H1 (cell line): ENCODE measurements at regions not wholly inside any gene's neighbourhood (a gene's known extent, or its start where the extent isn't known, plus 50 kb on each side); places are given as distances from the start of the nearest gene placed in this dataset.

ENCODE experiments used
- CTCF ChIA-PET: fragments of 300-600 bp; sonication (Branson Sonifier 250); formaldehyde crosslinking; loops from one replicate; lab custom pipeline; 2021; ENCODE audit not compliant: partially characterized antibody; lab: Charles Lee
- POLR2A ChIA-PET: fragments of 300-600 bp; sonication (Branson Sonifier 250); formaldehyde crosslinking; loops from one replicate; lab custom pipeline; 2021; ENCODE audit warnings: inconsistent platforms; ENCODE audit not compliant: partially characterized antibody; lab: Charles Lee
- DNase-seq, 2 experiments: peaks; one replicate each; pipeline versions ENCODE4 v3.0.0 to v3.0.0-alpha.2; 2010 to 2022; ENCODE audit warnings: low spot score in 2 of 2, low read depth in 1 of 2, mixed read lengths in 1 of 2
- FAIRE-seq: peaks from 2 replicates; lab custom pipeline; 2011; peaks lifted over from hg19 to GRCh38; lab: Jason Lieb, UNC
- H2AFZ ChIP-seq: 2 replicates; pipeline ENCODE4 v1.8.1; 2012; ENCODE audit warnings: low read length, inconsistent platforms
- H2AK5ac ChIP-seq: 2 replicates; pipeline ENCODE4 v1.6.1; 2013; ENCODE audit warnings: low read depth, low read length
- H2BK120ac ChIP-seq: replicated peaks from 2 replicates; pipeline ENCODE3; 2013; ENCODE audit warnings: low read depth, low read length, inconsistent platforms
- H2BK12ac ChIP-seq: 2 replicates; pipeline ENCODE4 v1.6.1; 2013; ENCODE audit warnings: low read depth, low read length
- H2BK15ac ChIP-seq: 2 replicates; pipeline ENCODE4 v1.6.1; 2013; ENCODE audit warnings: low read length
- H2BK20ac ChIP-seq: 2 replicates; pipeline ENCODE4 v1.6.1; 2013; ENCODE audit warnings: low read length
- H2BK5ac ChIP-seq: 2 replicates; pipeline ENCODE4 v1.6.1; 2013; ENCODE audit warnings: low read depth, low read length
- H3K14ac ChIP-seq: 2 replicates; pipeline ENCODE4 v1.6.1; 2013; ENCODE audit warnings: inconsistent platforms; ENCODE audit not compliant: insufficient read length
- H3K18ac ChIP-seq: 2 replicates; pipeline ENCODE4 v1.6.1; 2013; ENCODE audit warnings: low read length; ENCODE audit errors: extremely low read depth
- H3K23ac ChIP-seq: 2 replicates; pipeline ENCODE4 v1.6.1; 2013; ENCODE audit warnings: inconsistent platforms; ENCODE audit not compliant: insufficient read length
- H3K23me2 ChIP-seq: 2 replicates; pipeline ENCODE4 v1.6.1; 2013; ENCODE audit warnings: low read depth, low read length
- H3K27ac ChIP-seq: 2 replicates; pipeline ENCODE4 v1.6.1; 2011; ENCODE audit warnings: low read depth, low read length, inconsistent platforms
- H3K27me3 ChIP-seq, 4 experiments: replicated peaks in 1 of 4; 1 replicate in 1 of 4; 2 replicates in 3 of 4; pipeline versions ENCODE4 v1.6.1 to v1.8.1; 2011 to 2013; ENCODE audit warnings: low read length in 3 of 4, mild to moderate bottlenecking in 3 of 4, inconsistent platforms in 2 of 4, mixed read lengths in 2 of 4, moderate library complexity in 1 of 4; ENCODE audit not compliant: control insufficient read depth in 3 of 4, insufficient read depth in 3 of 4; ENCODE audit errors: extremely low read depth in 1 of 4
- H3K36me3 ChIP-seq, 4 experiments: 2 replicates each; pipeline versions ENCODE4 v1.6.1 to v1.8.1; 2011 to 2013; ENCODE audit warnings: mild to moderate bottlenecking in 4 of 4, low read length in 3 of 4, moderate library complexity in 2 of 4, control low read depth in 1 of 4, inconsistent platforms in 1 of 4; ENCODE audit not compliant: insufficient read depth in 4 of 4, control insufficient read depth in 2 of 4
- H3K4ac ChIP-seq: replicated peaks from 2 replicates; pipeline ENCODE3; 2013; ENCODE audit warnings: low read length, low read depth, mixed read lengths, inconsistent platforms; ENCODE audit not compliant: insufficient read length
- H3K4me1 ChIP-seq, 4 experiments: replicated peaks in 1 of 4; 1 replicate in 1 of 4; 2 replicates in 3 of 4; pipeline versions ENCODE4 v1.6.1 to v1.8.1; 2011 to 2013; ENCODE audit warnings: low read length in 3 of 4, inconsistent platforms in 2 of 4, mixed read lengths in 1 of 4; ENCODE audit not compliant: insufficient read depth in 4 of 4, control insufficient read depth in 3 of 4
- H3K4me2 ChIP-seq, 2 experiments: 2 replicates each; pipeline versions ENCODE4 v1.6.1 to v1.8.1; 2011 to 2013; ENCODE audit warnings: low read depth in 2 of 2, low read length in 2 of 2, control low read depth in 1 of 2, inconsistent platforms in 1 of 2, mild to moderate bottlenecking in 1 of 2; ENCODE audit not compliant: insufficient read depth in 1 of 2
- H3K4me3 ChIP-seq, 4 experiments: fragments of 200-600, 300-600 bp in 1 of 4; sonication (generic), shearing (Covaris generic), sonication (Bioruptor Twin) in 1 of 4; 2 replicates each; pipeline versions ENCODE4 v1.5.1 to v1.8.1; 2011 to 2016; ENCODE audit warnings: low read length in 4 of 4, low read depth in 3 of 4, control low read depth in 2 of 4, inconsistent platforms in 2 of 4, mild to moderate bottlenecking in 2 of 4, mixed read lengths in 1 of 4, moderate library complexity in 1 of 4; ENCODE audit not compliant: insufficient read depth in 2 of 4; ENCODE audit errors: extremely low read depth in 1 of 4
- H3K56ac ChIP-seq: replicated peaks from 2 replicates; pipeline ENCODE3; 2013; ENCODE audit warnings: low read depth, mild to moderate bottlenecking, mixed read lengths, low read length, inconsistent platforms; ENCODE audit not compliant: insufficient read length
- H3K79me1 ChIP-seq: 2 replicates; pipeline ENCODE4 v1.6.1; 2013; ENCODE audit warnings: low read depth, low read length, control low read depth
- H3K79me2 ChIP-seq, 2 experiments: 2 replicates each; pipeline versions ENCODE4 v1.6.1 to v1.8.1; 2012 to 2013; ENCODE audit warnings: low read length in 2 of 2, mild to moderate bottlenecking in 2 of 2, inconsistent platforms in 1 of 2; ENCODE audit not compliant: insufficient read depth in 2 of 2, control insufficient read depth in 1 of 2
- H3K9ac ChIP-seq, 4 experiments: replicated peaks in 1 of 4; 1 replicate in 1 of 4; 2 replicates in 3 of 4; pipeline versions ENCODE4 v1.6.1 to v1.8.1; 2011 to 2013; ENCODE audit warnings: low read depth in 3 of 4, low read length in 3 of 4, control low read depth in 2 of 4, mild to moderate bottlenecking in 2 of 4, moderate library complexity in 2 of 4, inconsistent platforms in 1 of 4; ENCODE audit errors: extremely low read depth in 1 of 4
- H3K9me3 ChIP-seq, 2 experiments: 2 replicates each; pipeline versions ENCODE4 v1.6.1 to v1.8.1; 2012 to 2013; ENCODE audit warnings: mild to moderate bottlenecking in 2 of 2, moderate library complexity in 2 of 2, control low read depth in 1 of 2, inconsistent platforms in 1 of 2, low read depth in 1 of 2, low read length in 1 of 2, mixed read lengths in 1 of 2; ENCODE audit not compliant: insufficient read depth in 2 of 2
- H4K20me1 ChIP-seq, 2 experiments: replicated peaks in 1 of 2; 2 replicates each; pipeline versions ENCODE3 to v1.8.1; 2011 to 2013; ENCODE audit warnings: inconsistent platforms in 2 of 2, low read length in 2 of 2, mild to moderate bottlenecking in 1 of 2; ENCODE audit not compliant: insufficient read depth in 2 of 2, control insufficient read depth in 1 of 2
- H4K5ac ChIP-seq: 2 replicates; pipeline ENCODE4 v1.6.1; 2013; ENCODE audit warnings: low read length, low read depth, mixed read lengths, inconsistent platforms; ENCODE audit not compliant: insufficient read length
- H4K8ac ChIP-seq: 2 replicates; pipeline ENCODE4 v1.8.0; 2013; ENCODE audit warnings: mild to moderate bottlenecking, moderate library complexity, low read length, inconsistent platforms; ENCODE audit not compliant: insufficient read depth; ENCODE audit errors: extremely low read depth
- H4K91ac ChIP-seq: replicated peaks from 2 replicates; pipeline ENCODE3; 2013; ENCODE audit warnings: low read length, mixed read lengths, inconsistent platforms; ENCODE audit not compliant: insufficient read length
- BACH1 ChIP-seq: IDR thresholded peaks from 2 replicates; pipeline ENCODE4 v1.6.1; 2012; ENCODE audit warnings: low read length, improper control_type of control experiment
- BRCA1 ChIP-seq: IDR thresholded peaks from 2 replicates; pipeline ENCODE4 v1.6.1; 2012; ENCODE audit warnings: low read depth, low read length, improper control_type of control experiment
- CBX5 ChIP-seq: fragments of 300-800, 300-1000 bp; sonication (generic); IDR thresholded peaks from 2 replicates; pipeline ENCODE4 v1.7.1; 2016; ENCODE audit warnings: antibody characterized with exemption, low read length, low read depth
- CBX8 ChIP-seq: fragments of 300-800, 300-1000 bp; sonication (generic); IDR thresholded peaks from 2 replicates; pipeline ENCODE4 v1.7.1; 2016; ENCODE audit warnings: low read depth, low read length, borderline replicate concordance
- CEBPB ChIP-seq: IDR thresholded peaks from 2 replicates; pipeline ENCODE4 v1.6.1; 2012; ENCODE audit warnings: low read depth, low read length
- CHD2 ChIP-seq: IDR thresholded peaks from 2 replicates; pipeline ENCODE4 v1.6.1; 2012; ENCODE audit warnings: low read length, improper control_type of control experiment
- CTBP2 ChIP-seq: IDR thresholded peaks from 2 replicates; pipeline ENCODE4 v1.7.0; 2011; ENCODE audit warnings: borderline replicate concordance, mild to moderate bottlenecking, moderate library complexity, mixed read lengths, low read length; ENCODE audit not compliant: insufficient read depth, insufficient read length
- EGR1 ChIP-seq: IDR thresholded peaks from 2 replicates; pipeline ENCODE4 v1.6.1; 2011; ENCODE audit warnings: low read depth, low read length, borderline replicate concordance
- EP300 ChIP-seq, 2 experiments: IDR thresholded peaks; 1 replicate in 1 of 2; 2 replicates in 1 of 2; pipeline ENCODE4 v1.6.1; 2011 to 2012; ENCODE audit warnings: low read depth in 2 of 2, low read length in 2 of 2, mild to moderate bottlenecking in 2 of 2, borderline replicate concordance in 1 of 2, inconsistent platforms in 1 of 2, moderate library complexity in 1 of 2
- GTF2F1 ChIP-seq: IDR thresholded peaks from 2 replicates; pipeline ENCODE4 v1.6.1; 2012; ENCODE audit warnings: low read depth, low read length, improper control_type of control experiment, borderline replicate concordance
- KDM4A ChIP-seq: IDR thresholded peaks from one replicate; pipeline ENCODE4 v1.7.1; 2012; ENCODE audit warnings: low read depth, mild to moderate bottlenecking, moderate library complexity, low read length, inconsistent platforms; ENCODE audit not compliant: severe bottlenecking
- NANOG ChIP-seq: IDR thresholded peaks from 2 replicates; pipeline ENCODE4 v1.6.1; 2011; ENCODE audit warnings: low read length, low read depth, mild to moderate bottlenecking, inconsistent platforms; ENCODE audit not compliant: insufficient read depth, poor library complexity, severe bottlenecking
- POLR2AphosphoS5 ChIP-seq: IDR thresholded peaks from 2 replicates; pipeline ENCODE4 v1.6.1; 2011; ENCODE audit warnings: low read depth, low read length
- SUZ12 ChIP-seq: fragments of 200-600 bp; sonication (generic); IDR thresholded peaks from 2 replicates; pipeline ENCODE4 v1.6.1; 2012; ENCODE audit warnings: mild to moderate bottlenecking, inconsistent platforms, low read length, moderate library complexity, mixed read lengths
- YY1 ChIP-seq: IDR thresholded peaks from 2 replicates; pipeline ENCODE4 v1.6.1; 2011; ENCODE audit warnings: low read depth, mild to moderate bottlenecking, low read length
- WGBS, 2 experiments: shearing (Covaris generic) in 1 of 2; methylation state at CpG; one replicate each; pipeline versions ENCODE4 v1.1.6 to v1.1.7; 2013 to 2015; ENCODE audit warnings: low lambda C conversion rate in 2 of 2, mixed read lengths in 2 of 2, inconsistent platforms in 1 of 2, low coverage in 1 of 2, missing lambda C conversion rate in 1 of 2; ENCODE audit not compliant: insufficient replicate concordance in 2 of 2, insufficient coverage in 1 of 2, insufficient read length in 1 of 2; ENCODE audit errors: extremely low coverage in 1 of 2, missing lambda C conversion rate in 1 of 2; 5-methylcytosine and 5-hydroxymethylcytosine counted together

GRCh38 chrX:45761920-45762319, 561.2 kb upstream of the DIPK2B start:
- Histone ChIP-seq H3K23me2 (no peaks in the 10 kb centered on the region), H4K8ac (no peak overlapping the region), H2BK20ac (no peak overlapping the region), H3K56ac (no peak overlapping the region), H2BK5ac (no peak overlapping the region), H2AK5ac (no peak overlapping the region), H3K4me3 (no peak overlapping the region), H3K27me3 (no peaks in the 10 kb centered on the region), H2AFZ (no peak overlapping the region), H4K5ac (no peak overlapping the region), H2BK15ac (no peak overlapping the region), H3K79me1 (no peaks in the 10 kb centered on the region; the same call in 1 of the 2 replicates), H3K9ac (no peak overlapping the region), H3K9me3 (no peaks in the 10 kb centered on the region), H3K4me2 (no peak overlapping the region), H3K79me2 (peaks cover 0 to 90% of the 10 kb centered on the region in 2 experiments; a peak in 3 of 4 replicates), H4K91ac (no peak overlapping the region), H3K23ac (no peak overlapping the region), H3K18ac (no peak overlapping the region), H2BK120ac (no peak overlapping the region), H3K14ac (no peak overlapping the region), H3K4ac (no peak overlapping the region), H2BK12ac (no peak overlapping the region), H3K36me3 (peaks cover 0 to 10% (median 2%) of the 10 kb centered on the region in 4 experiments; a peak in 4 of 8 replicates), H3K27ac (no peak overlapping the region), H4K20me1 (peaks cover 4 to 14% of the 10 kb centered on the region in 2 experiments), H3K4me1 (peaks cover 0 to 3% (median 0%) of the 10 kb centered on the region in 4 experiments; a peak in 1 of 7 replicates)
- no peak for FAIRE-seq
- ChIA-PET CTCF (no interaction called here), POLR2A (no interaction called here)
- no peak for DNase-seq
- TF ChIP-seq EGR1, result no peak
- TF ChIP-seq CHD2, result no peak
- no peak for TF ChIP-seq CEBPB
- no peak for TF ChIP-seq NANOG
- TF ChIP-seq BRCA1, result no peak
- no peak for TF ChIP-seq CTBP2
- TF ChIP-seq POLR2AphosphoS5, result no peak
- TF ChIP-seq BACH1, result no peak
- TF ChIP-seq CBX8, result no peak
- no peak for TF ChIP-seq YY1
- TF ChIP-seq CBX5, result no peak
- no peak for TF ChIP-seq KDM4A
- no peak for TF ChIP-seq GTF2F1
- no peak for TF ChIP-seq EP300 (IDR thresholded peaks at IDR 0.05; ENCODE audit: borderline replicate concordance in 1 of 2, low read depth in 2 of 2, low read length in 2 of 2)
- no peak for TF ChIP-seq SUZ12
- 76% methylated on average over 4 of the region's 4 CpGs; no CpG with 5 or more reads in 1 of the 2 experiments for WGBS, 2 experiments
